ENCODE measurements at regions not wholly inside any gene's neighbourhood (a gene's known extent, or its start where the extent isn't known, plus 50 kb on each side); places are given as distances from the start of the nearest gene placed in this dataset.
"Not testable (repeated sequence)": the region's sequence is repeated elsewhere in the genome, so short reads cannot be mapped to it uniquely, and the experiment has no call there.

DNA sequence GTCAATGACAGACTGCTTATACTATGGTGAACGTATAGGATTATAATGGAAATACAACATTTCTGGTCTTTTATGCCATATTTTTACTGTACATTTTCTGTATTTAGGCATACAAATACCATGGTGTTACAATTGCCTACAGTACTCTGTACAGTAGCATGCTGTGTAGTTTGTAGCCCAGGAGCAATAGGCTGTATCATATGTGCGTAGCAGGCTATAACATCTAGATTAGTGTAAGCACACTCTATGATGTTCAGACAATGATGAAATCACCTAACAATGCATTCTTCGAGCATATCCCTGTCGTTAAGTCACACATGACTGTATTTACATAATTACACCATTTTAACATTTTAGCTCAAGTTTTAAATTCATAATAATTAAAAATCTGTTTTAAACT, 556.6 kb upstream of the ZNF804A start:
- Mint-ChIP-seq H3K36me3 (ENCODE audit: low read depth) (no peaks in the 10 kb centered on the region), H3K27me3 (ENCODE audit: low read depth) (no peaks in the 10 kb centered on the region), H3K4me3 (no peak overlapping the region), H3K27ac (no peak overlapping the region), H3K9me3 (peaks cover 12% of the 10 kb centered on the region), H3K4me1 (ENCODE audit: low read depth) (no peaks in the 10 kb centered on the region)
- DNase-seq (ENCODE audit: low spot score) = no peak

- peaks cover 10% of the 10 kb centered on the region for H3K9me3 Mint-ChIP-seq
- no peaks in the 10 kb centered on the region for H3K4me1 Mint-ChIP-seq (ENCODE audit: low read depth)
- no peak overlapping the region for H3K4me3 Mint-ChIP-seq
- DNase-seq (ENCODE audit: low spot score) = no peak
- H3K27ac Mint-ChIP-seq = no peak overlapping the region
- no peaks in the 10 kb centered on the region for H3K36me3 Mint-ChIP-seq (ENCODE audit: low read depth)
- no peaks in the 10 kb centered on the region for H3K27me3 Mint-ChIP-seq (ENCODE audit: low read depth)
Observed at GRCh38 chr2:184047536-184047935, 550.8 kb upstream of the ZNF804A start.

DNA sequence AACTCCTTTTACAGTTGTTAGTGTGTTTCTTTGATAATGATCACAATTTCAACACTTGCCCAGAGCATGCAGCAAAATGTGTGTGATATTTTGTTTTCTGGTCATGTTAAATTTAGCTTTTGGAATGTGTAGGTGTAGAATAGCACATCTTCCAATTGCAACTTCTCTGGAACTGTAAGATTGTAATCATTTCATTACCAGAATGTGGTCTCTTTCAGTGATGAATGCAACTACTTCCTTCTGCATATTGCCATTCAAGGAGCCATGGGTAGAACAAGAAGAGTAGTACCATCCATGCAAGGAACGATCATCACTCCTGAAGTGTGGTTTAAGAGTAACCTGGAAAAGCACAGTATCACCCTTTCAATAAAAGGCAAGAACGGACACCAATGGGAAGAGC, 548.8 kb upstream of the ZNF804A start:
- H3K4me3 Mint-ChIP-seq = no peak overlapping the region
- peaks cover 7% of the 10 kb centered on the region for H3K9me3 Mint-ChIP-seq
- H3K4me1 Mint-ChIP-seq (ENCODE audit: low read depth) = no peaks in the 10 kb centered on the region
- H3K36me3 Mint-ChIP-seq (ENCODE audit: low read depth) = no peaks in the 10 kb centered on the region
- H3K27me3 Mint-ChIP-seq (ENCODE audit: low read depth) = no peaks in the 10 kb centered on the region
- DNase-seq (ENCODE audit: low spot score) = no peak
- no peak overlapping the region for H3K27ac Mint-ChIP-seq

DNA sequence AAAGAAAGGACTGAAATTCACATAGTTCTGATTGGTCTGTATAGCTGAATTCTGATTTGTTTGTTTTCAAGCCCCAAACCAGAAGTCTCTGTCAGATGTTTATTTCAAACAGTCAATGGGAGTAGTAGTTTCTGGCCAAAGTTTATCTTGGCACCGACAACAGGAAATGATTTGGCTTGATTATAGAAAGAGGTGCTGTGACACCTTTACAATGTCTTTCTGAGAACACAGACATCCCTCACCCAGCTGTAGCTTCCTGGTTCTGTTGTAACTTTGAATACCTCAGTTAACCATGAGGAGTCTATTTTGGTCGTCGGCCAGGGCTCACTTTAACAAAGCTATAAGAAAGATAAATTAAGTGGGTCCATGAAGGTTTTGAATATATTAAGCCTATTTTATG, 545.0 kb upstream of the ZNF804A start:
- no peaks in the 10 kb centered on the region for H3K36me3 Mint-ChIP-seq (ENCODE audit: low read depth)
- H3K9me3 Mint-ChIP-seq = no peaks in the 10 kb centered on the region
- DNase-seq (ENCODE audit: low spot score) = no peak
- H3K27me3 Mint-ChIP-seq (ENCODE audit: low read depth) = no peaks in the 10 kb centered on the region
- no peak overlapping the region for H3K4me3 Mint-ChIP-seq
- H3K27ac Mint-ChIP-seq = no peak overlapping the region
- H3K4me1 Mint-ChIP-seq (ENCODE audit: low read depth) = no peaks in the 10 kb centered on the region

DNA sequence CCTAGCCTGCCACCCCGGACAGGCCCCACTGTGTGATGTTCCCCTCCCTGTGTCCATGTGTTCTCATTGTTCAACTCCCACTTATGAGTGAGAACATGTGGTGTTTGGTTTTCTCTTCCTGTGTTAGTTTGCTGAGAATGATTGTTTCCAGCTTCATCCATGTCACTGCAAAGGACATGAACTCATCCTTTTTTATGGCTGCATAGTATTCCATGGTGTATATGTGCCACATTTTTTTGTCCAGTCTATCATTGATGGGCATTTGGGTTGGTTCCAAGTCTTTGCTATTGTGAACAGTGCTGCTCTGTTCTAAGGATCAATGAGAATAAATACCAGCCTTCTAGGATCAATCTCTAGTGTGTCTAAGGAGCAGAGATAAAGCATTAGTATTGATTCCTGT, 543.9 kb upstream of the ZNF804A start:
- not testable (repeated sequence) for H3K4me1 Mint-ChIP-seq (ENCODE audit: low read depth); H3K27me3 Mint-ChIP-seq (ENCODE audit: low read depth); DNase-seq (ENCODE audit: low spot score); H3K27ac Mint-ChIP-seq; H3K9me3 Mint-ChIP-seq; H3K4me3 Mint-ChIP-seq; H3K36me3 Mint-ChIP-seq (ENCODE audit: low read depth)

GRCh38 chr2:184057910-184058309, 540.4 kb upstream of the ZNF804A start:
- H3K27me3 Mint-ChIP-seq (ENCODE audit: low read depth) = no peaks in the 10 kb centered on the region
- H3K9me3 Mint-ChIP-seq = no peaks in the 10 kb centered on the region

GRCh38 chr2:184060268-184060667, 538.1 kb upstream of the ZNF804A start:
- H3K27ac Mint-ChIP-seq; H3K27me3 Mint-ChIP-seq (ENCODE audit: low read depth); H3K4me3 Mint-ChIP-seq; H3K9me3 Mint-ChIP-seq; H3K36me3 Mint-ChIP-seq (ENCODE audit: low read depth); DNase-seq (ENCODE audit: low spot score); H3K4me1 Mint-ChIP-seq (ENCODE audit: low read depth): not testable (repeated sequence)

More at GRCh38 chr2:184057910-184058309, 540.4 kb upstream of the ZNF804A start:
- Mint-ChIP-seq H3K4me1 (ENCODE audit: low read depth) (no peaks in the 10 kb centered on the region), H3K27ac (no peak overlapping the region), H3K36me3 (ENCODE audit: low read depth) (no peaks in the 10 kb centered on the region), H3K4me3 (no peak overlapping the region)
- DNase-seq (ENCODE audit: low spot score) = no peak

DNA sequence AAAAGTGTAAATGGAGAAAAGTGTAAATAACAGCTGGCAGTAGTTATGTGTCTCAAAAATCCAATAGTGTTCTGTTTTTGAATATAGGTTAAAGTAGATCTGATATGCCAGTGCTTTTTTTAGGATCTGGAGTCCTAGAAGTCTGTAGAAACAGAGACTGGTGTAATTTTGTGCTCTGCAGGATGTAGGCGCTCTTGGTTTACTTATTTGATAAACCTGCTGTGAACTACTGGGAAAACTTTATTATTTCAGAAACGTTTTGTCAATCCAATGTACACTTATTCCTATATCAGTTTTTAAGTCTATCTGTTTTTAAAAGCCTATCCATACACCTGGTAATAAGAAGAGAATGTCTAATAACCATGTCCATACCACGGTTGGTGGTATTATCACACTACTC, 530.8 kb upstream of the ZNF804A start:
- no peak overlapping the region for H3K4me3 Mint-ChIP-seq
- no peak for DNase-seq (ENCODE audit: low spot score)
- no peaks in the 10 kb centered on the region for H3K27me3 Mint-ChIP-seq (ENCODE audit: low read depth)
- H3K27ac Mint-ChIP-seq = no peak overlapping the region
- no peaks in the 10 kb centered on the region for H3K36me3 Mint-ChIP-seq (ENCODE audit: low read depth)
- no peaks in the 10 kb centered on the region for H3K9me3 Mint-ChIP-seq
- no peaks in the 10 kb centered on the region for H3K4me1 Mint-ChIP-seq (ENCODE audit: low read depth)

DNA sequence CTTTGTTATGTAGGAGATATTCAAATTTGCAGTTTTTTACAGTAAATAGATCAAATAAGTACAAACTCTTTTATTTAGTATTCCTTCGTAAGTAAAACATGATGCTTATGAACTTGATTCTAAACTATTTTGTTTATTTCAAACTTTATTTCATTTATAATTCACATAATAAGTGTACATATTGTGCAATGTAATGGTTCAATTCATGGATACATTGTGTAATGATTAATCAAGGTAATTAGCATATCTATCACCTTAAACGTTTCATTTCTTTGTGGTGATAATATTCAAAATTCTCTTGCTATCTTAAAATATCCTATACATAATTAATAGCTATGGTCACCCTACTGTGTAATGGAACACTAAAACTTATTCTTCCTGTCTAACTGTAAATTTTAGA, 525.9 kb upstream of the ZNF804A start:
- no peaks in the 10 kb centered on the region for H3K27me3 Mint-ChIP-seq (ENCODE audit: low read depth)
- no peak overlapping the region for H3K27ac Mint-ChIP-seq
- DNase-seq (ENCODE audit: low spot score) = no peak
- H3K4me1 Mint-ChIP-seq (ENCODE audit: low read depth) = no peaks in the 10 kb centered on the region
- no peak overlapping the region for H3K4me3 Mint-ChIP-seq
- no peaks in the 10 kb centered on the region for H3K36me3 Mint-ChIP-seq (ENCODE audit: low read depth)
- no peaks in the 10 kb centered on the region for H3K9me3 Mint-ChIP-seq

DNA sequence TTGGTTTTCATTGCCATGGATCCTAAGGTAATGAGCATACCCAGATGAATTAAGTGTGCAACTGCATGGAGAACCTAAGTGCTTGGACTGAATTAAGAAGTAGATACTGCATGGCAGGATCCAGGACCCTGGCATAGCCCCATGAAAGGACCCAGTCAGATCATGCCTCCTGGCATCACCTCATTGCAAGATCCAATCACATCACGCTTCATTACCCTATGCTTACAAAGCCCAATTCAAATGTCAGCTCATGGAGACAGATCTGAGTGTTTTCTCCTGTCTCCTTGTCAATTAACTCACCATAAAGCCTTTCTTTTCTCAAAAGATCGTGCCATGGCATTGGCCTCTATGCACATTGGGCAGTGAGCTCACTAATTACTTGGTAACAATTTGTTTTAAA, 519.8 kb upstream of the ZNF804A start:
- H3K9me3 Mint-ChIP-seq = peaks cover 3% of the 10 kb centered on the region
- no peaks in the 10 kb centered on the region for H3K27me3 Mint-ChIP-seq (ENCODE audit: low read depth)
- no peak for DNase-seq (ENCODE audit: low spot score)
- H3K4me1 Mint-ChIP-seq (ENCODE audit: low read depth) = no peaks in the 10 kb centered on the region
- no peak overlapping the region for H3K4me3 Mint-ChIP-seq
- no peak overlapping the region for H3K27ac Mint-ChIP-seq
- H3K36me3 Mint-ChIP-seq (ENCODE audit: low read depth) = no peaks in the 10 kb centered on the region

DNA sequence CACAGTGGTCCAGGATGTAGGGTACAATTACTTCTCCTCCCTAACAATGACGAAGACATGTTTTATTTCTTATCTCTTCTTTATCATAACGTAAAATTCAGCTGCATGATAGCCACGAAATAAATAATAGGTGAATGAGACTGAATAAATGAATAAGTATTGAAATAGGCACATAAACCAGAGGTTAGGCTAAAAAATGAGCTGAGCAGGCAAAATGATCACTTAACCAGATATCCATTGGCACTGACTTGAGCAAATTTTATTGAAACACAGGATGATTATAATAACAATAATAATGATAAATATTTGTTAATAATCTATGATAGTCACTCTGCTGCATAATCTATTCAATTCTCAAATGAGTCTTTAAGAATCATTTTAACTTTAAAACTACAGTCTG, 506.9 kb upstream of the ZNF804A start:
- DNase-seq (ENCODE audit: low spot score) = no peak
- Mint-ChIP-seq H3K27ac (no peak overlapping the region), H3K4me3 (no peak overlapping the region), H3K27me3 (ENCODE audit: low read depth) (no peaks in the 10 kb centered on the region), H3K36me3 (ENCODE audit: low read depth) (no peaks in the 10 kb centered on the region), H3K9me3 (peaks cover 6% of the 10 kb centered on the region), H3K4me1 (ENCODE audit: low read depth) (no peaks in the 10 kb centered on the region)

DNA sequence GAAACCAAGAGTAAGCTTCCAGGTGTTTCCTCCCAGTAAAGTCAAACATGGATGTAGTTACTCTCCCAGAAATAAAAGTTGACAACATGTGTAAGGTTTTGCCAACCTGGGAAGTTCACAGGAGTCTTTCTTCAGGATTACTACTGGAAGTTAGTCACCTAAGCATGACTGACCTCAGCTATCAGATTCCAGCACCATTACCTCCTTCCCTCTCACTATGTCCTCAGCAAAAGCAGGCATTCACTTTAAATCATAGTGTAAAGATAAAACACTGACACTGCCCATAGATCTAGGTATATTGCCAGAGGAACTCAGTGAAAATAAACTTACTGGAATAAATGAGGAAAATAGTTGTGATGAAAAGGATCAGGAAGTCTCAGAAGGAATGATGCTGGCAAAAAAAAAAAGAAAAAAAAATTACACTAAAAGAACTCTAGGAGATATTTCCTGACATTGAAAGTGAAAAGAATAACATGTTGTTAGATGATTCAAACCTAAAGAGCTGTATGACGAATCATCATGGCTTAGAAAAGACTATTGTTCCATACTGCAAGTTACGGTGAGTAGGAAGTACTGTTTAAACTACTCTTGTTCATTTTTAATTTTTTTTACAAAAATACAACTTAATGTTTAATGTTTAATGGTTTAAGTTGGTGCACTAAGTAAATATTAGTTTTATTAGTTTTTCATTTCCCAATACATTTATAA, 484.5 kb upstream of the ZNF804A start:
- Mint-ChIP-seq H3K27me3 (ENCODE audit: low read depth) (no peaks in the 10 kb centered on the region), H3K4me3 (no peak overlapping the region), H3K36me3 (ENCODE audit: low read depth) (no peaks in the 10 kb centered on the region), H3K27ac (no peak overlapping the region), H3K9me3 (no peaks in the 10 kb centered on the region), H3K4me1 (ENCODE audit: low read depth) (no peaks in the 10 kb centered on the region)
- no peak for DNase-seq (ENCODE audit: low spot score)

DNA sequence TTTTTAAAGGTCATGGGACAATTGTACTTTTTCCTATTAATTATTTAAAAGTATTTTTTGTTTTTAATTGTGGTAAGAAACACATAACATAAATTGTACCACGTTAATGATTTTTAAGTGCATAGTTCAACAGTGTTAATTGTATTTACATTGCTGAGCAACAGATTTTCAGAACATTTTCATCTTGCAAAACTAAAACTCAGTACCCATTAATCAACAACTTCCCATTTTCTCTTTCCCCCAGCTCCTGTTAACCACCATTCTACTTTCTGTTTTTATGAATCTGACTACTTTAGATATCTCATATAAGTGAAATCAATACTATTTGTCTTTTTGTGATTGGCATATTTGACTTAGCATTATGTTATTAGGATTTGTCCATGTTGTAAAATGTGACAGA, 483.9 kb upstream of the ZNF804A start:
- Mint-ChIP-seq H3K9me3 (no peaks in the 10 kb centered on the region), H3K27ac (no peak overlapping the region), H3K4me1 (ENCODE audit: low read depth) (no peaks in the 10 kb centered on the region), H3K4me3 (no peak overlapping the region), H3K27me3 (ENCODE audit: low read depth) (no peaks in the 10 kb centered on the region), H3K36me3 (ENCODE audit: low read depth) (no peaks in the 10 kb centered on the region)
- no peak for DNase-seq (ENCODE audit: low spot score)

DNA sequence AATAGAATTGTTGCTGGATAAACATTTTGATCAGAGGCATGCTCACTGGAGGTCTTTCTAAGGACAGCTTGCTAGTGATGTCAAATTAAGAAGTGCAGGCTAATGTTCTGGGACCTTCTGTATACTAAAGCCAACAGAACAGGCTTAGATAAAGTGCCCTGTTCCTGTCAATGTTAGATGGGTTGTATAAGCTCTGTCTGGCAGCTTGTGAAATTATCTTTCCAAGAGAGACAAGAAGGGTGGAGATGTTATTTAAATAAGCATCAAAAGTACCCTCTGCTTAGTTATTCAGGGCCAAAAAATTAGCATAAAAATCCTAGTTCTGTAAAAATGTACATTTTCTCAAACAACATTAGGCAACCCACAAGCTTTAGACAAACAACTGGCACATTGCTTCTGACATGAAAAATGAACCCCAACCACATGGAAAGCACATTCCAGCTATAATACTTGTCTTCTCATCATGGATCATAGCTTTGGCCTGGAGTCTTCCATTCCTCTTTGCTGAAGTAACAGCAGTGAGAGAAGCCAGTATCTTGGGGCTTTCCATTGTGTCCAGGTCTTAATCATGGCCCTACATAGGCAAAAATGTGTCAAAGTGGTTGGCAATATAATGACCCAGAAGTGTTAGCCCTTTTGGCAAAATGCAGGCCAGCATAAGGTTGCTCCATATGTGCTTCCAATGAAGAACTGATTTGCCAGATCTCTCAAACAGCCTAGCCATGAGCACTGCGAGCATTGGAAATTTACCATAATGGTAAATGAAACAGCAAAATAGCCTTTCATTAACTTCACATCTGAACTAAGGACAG, 478.1 kb upstream of the ZNF804A start:
- DNase-seq (ENCODE audit: low spot score) = no peak
- H3K27ac Mint-ChIP-seq = no peak overlapping the region
- H3K9me3 Mint-ChIP-seq = no peaks in the 10 kb centered on the region

DNA sequence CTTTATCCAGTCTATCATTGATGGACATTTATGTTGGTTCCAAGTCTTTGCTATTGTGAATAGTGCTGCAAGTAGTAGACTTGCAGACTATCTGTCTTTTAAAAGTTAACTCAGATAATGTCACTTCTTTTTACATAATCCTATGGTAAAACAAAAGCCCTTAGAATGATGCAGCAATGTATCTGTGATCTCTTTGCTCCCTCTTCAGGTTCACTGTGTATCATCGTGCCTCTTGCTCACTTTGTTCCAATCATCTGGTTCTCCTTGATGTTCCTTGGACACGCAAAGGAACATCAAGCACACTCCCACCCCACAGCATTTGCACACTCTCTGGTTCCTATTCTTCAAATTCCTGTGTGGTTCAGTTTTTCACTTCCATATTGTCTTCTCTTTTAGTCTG, 472.5 kb upstream of the ZNF804A start:
- Mint-ChIP-seq H3K36me3 (ENCODE audit: low read depth) (no peaks in the 10 kb centered on the region), H3K4me1 (ENCODE audit: low read depth) (no peaks in the 10 kb centered on the region), H3K27me3 (ENCODE audit: low read depth) (no peaks in the 10 kb centered on the region), H3K27ac (no peak overlapping the region), H3K4me3 (no peak overlapping the region), H3K9me3 (peaks cover 3% of the 10 kb centered on the region)
- no peak for DNase-seq (ENCODE audit: low spot score)

More for the DNA sequence above, 478.1 kb upstream of the ZNF804A start:
- H3K27me3 Mint-ChIP-seq (ENCODE audit: low read depth) = no peaks in the 10 kb centered on the region
- H3K36me3 Mint-ChIP-seq (ENCODE audit: low read depth) = no peaks in the 10 kb centered on the region
- no peaks in the 10 kb centered on the region for H3K4me1 Mint-ChIP-seq (ENCODE audit: low read depth)
- no peak overlapping the region for H3K4me3 Mint-ChIP-seq
